Fibroblast of lung (primary cell): ENCODE measurements at regions not wholly inside any gene's neighbourhood (a gene's known extent, or its start where the extent isn't known, plus 50 kb on each side); places are given as distances from the start of the nearest gene placed in this dataset.

Experiments
- DNase-seq, 2 donors: peaks; one replicate each; pipeline versions ENCODE4 v3.0.0 to v3.0.0-alpha.2; 2010; ENCODE audit warnings: low read depth in 2 of 2
- H2AFZ ChIP-seq: 2 replicates; pipeline ENCODE4 v1.5.1; 2012; ENCODE audit warnings: low read length, control low read depth, inconsistent platforms
- H3K27ac ChIP-seq: 2 replicates; pipeline ENCODE4 v1.5.1; 2011; ENCODE audit warnings: low read length, control low read depth; ENCODE audit not compliant: insufficient read depth
- H3K27me3 ChIP-seq: 2 replicates; pipeline ENCODE4 v1.5.1; 2011; ENCODE audit warnings: mild to moderate bottlenecking, low read length; ENCODE audit not compliant: control insufficient read depth, insufficient read depth
- H3K36me3 ChIP-seq: 2 replicates; pipeline ENCODE4 v1.5.1; 2011; ENCODE audit warnings: low read length; ENCODE audit not compliant: control insufficient read depth, insufficient read depth
- H3K4me1 ChIP-seq: 2 replicates; pipeline ENCODE4 v1.5.1; 2011; ENCODE audit warnings: low read length; ENCODE audit not compliant: control insufficient read depth, insufficient read depth; ENCODE audit errors: extremely low read depth
- H3K4me2 ChIP-seq: 2 replicates; pipeline ENCODE4 v1.5.1; 2011; ENCODE audit warnings: low read length, control low read depth; ENCODE audit not compliant: insufficient read depth; ENCODE audit errors: extremely low read depth
- H3K4me3 ChIP-seq, 4 experiments: fragments of 200-600 bp in 1 of 4; sonication (generic) in 1 of 4; replicated peaks in 1 of 4; 2 replicates each; pipeline ENCODE4 v1.5.1; 2011 to 2016; ENCODE audit warnings: low read length in 4 of 4, low read depth in 3 of 4, mild to moderate bottlenecking in 3 of 4, control low read depth in 2 of 4, inconsistent platforms in 1 of 4, mixed read lengths in 1 of 4; ENCODE audit not compliant: insufficient read depth in 1 of 4; ENCODE audit errors: control extremely low read depth in 1 of 4
- H3K79me2 ChIP-seq: 2 replicates; pipeline ENCODE4 v1.5.1; 2012; ENCODE audit warnings: mild to moderate bottlenecking, low read length, inconsistent platforms; ENCODE audit not compliant: control insufficient read depth, insufficient read depth
- H3K9ac ChIP-seq: 2 replicates; pipeline ENCODE4 v1.5.1; 2011; ENCODE audit warnings: mild to moderate bottlenecking, low read length, control low read depth; ENCODE audit not compliant: insufficient read depth
- H3K9me3 ChIP-seq: 2 replicates; pipeline ENCODE4 v1.5.1; 2012; ENCODE audit warnings: low read depth, low read length; ENCODE audit not compliant: control insufficient read depth, insufficient read depth
- H4K20me1 ChIP-seq: 2 replicates; pipeline ENCODE4 v1.5.1; 2011; ENCODE audit warnings: low read length; ENCODE audit not compliant: control insufficient read depth, insufficient read depth; ENCODE audit errors: extremely low read depth
- EZH2 ChIP-seq: IDR thresholded peaks from 2 replicates; pipeline ENCODE4 v1.5.1; 2012; ENCODE audit warnings: low read length, control low read depth, mild to moderate bottlenecking; ENCODE audit errors: missing control alignments
- TF ChIP-seq, protein P1 (sequence below), 2 donors: IDR thresholded peaks in 1 of 2; conservative IDR thresholded peaks in 1 of 2; 1 replicate in 1 of 2; 2 replicates in 1 of 2; pipeline ENCODE4 v1.5.1; 2011 to 2012; ENCODE audit warnings: low read length in 2 of 2, control low read depth in 1 of 2, inconsistent platforms in 1 of 2, low read depth in 1 of 2, mild to moderate bottlenecking in 1 of 2

GRCh38 chr14:75371297-75371696, 56.5 kb upstream of the JDP2 start:
- no peak overlapping the region for H3K27ac ChIP-seq
- H3K4me2 ChIP-seq, result no peak overlapping the region
- DNase-seq, result no peak
- TF ChIP-seq EZH2, result no peak
- TF ChIP-seq, protein P1, sequence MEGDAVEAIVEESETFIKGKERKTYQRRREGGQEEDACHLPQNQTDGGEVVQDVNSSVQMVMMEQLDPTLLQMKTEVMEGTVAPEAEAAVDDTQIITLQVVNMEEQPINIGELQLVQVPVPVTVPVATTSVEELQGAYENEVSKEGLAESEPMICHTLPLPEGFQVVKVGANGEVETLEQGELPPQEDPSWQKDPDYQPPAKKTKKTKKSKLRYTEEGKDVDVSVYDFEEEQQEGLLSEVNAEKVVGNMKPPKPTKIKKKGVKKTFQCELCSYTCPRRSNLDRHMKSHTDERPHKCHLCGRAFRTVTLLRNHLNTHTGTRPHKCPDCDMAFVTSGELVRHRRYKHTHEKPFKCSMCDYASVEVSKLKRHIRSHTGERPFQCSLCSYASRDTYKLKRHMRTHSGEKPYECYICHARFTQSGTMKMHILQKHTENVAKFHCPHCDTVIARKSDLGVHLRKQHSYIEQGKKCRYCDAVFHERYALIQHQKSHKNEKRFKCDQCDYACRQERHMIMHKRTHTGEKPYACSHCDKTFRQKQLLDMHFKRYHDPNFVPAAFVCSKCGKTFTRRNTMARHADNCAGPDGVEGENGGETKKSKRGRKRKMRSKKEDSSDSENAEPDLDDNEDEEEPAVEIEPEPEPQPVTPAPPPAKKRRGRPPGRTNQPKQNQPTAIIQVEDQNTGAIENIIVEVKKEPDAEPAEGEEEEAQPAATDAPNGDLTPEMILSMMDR (conservative IDR thresholded peaks at IDR 0.05 in 1 of 2, IDR thresholded peaks at IDR 0.05 in 1 of 2; ENCODE audit: low read depth in 1 of 2, low read length in 2 of 2), result no peak
- no peaks in the 10 kb centered on the region for H3K4me1 ChIP-seq
- no peak overlapping the region for H3K9ac ChIP-seq
- H4K20me1 ChIP-seq, result no peaks in the 10 kb centered on the region
- peaks cover 24% of the 10 kb centered on the region for H3K27me3 ChIP-seq
- H3K79me2 ChIP-seq, result no peaks in the 10 kb centered on the region
- H3K36me3 ChIP-seq, result no peaks in the 10 kb centered on the region
- no peak overlapping the region for H2AFZ ChIP-seq
- H3K4me3 ChIP-seq, result no peak overlapping the region
- no peaks in the 10 kb centered on the region for H3K9me3 ChIP-seq

DNA sequence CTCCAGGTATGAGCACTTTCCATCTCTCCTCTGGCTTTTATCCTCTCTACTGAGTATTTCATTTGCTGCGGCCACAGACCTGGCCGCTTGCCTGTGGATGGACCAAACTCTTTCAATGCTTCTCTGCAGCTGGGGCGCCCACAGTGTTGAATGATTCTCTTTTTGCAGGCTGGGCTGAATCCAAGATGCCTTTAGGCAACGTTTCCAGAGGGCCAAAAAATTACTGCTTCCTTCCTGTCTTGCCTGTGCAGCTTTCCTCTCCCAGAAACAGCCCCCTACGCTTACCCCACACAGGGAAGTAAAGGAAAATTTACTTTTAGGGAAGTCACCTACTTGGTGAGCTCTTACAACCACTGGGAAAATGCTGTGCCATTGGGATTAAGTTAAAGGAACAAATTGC, 55.6 kb upstream of the JDP2 start:
- Histone ChIP-seq H3K4me2 (no peak overlapping the region), H3K9ac (no peak overlapping the region), H3K4me1 (no peaks in the 10 kb centered on the region), H3K79me2 (no peaks in the 10 kb centered on the region), H4K20me1 (no peaks in the 10 kb centered on the region), H3K9me3 (no peaks in the 10 kb centered on the region), H2AFZ (no peak overlapping the region), H3K36me3 (no peaks in the 10 kb centered on the region), H3K27me3 (peaks cover 23% of the 10 kb centered on the region), H3K27ac (no peak overlapping the region), H3K4me3 (no peak overlapping the region)
- TF ChIP-seq EZH2, result no peak
- TF ChIP-seq, protein P1 (conservative IDR thresholded peaks at IDR 0.05 in 1 of 2, IDR thresholded peaks at IDR 0.05 in 1 of 2; ENCODE audit: low read depth in 1 of 2, low read length in 2 of 2), result no peak
- peak in 1 of 2 donors; percentile 1 for DNase-seq

- DNase-seq, result no peak
- Histone ChIP-seq H3K9me3 (no peaks in the 10 kb centered on the region), H3K27ac (no peak overlapping the region), H3K79me2 (no peaks in the 10 kb centered on the region), H3K36me3 (no peaks in the 10 kb centered on the region), H3K27me3 (peaks cover 21% of the 10 kb centered on the region), H2AFZ (no peak overlapping the region), H3K4me1 (no peaks in the 10 kb centered on the region), H4K20me1 (no peaks in the 10 kb centered on the region), H3K4me3 (no peak overlapping the region), H3K4me2 (no peak overlapping the region), H3K9ac (no peak overlapping the region)
- TF ChIP-seq, protein P1 (conservative IDR thresholded peaks at IDR 0.05 in 1 of 2, IDR thresholded peaks at IDR 0.05 in 1 of 2; ENCODE audit: low read depth in 1 of 2, low read length in 2 of 2), result no peak
- no peak for TF ChIP-seq EZH2
Measured at GRCh38 chr14:75373133-75373532, 54.7 kb upstream of the JDP2 start.
